Endothelial cell of umbilical vein (primary cell): ENCODE measurements at regions not wholly inside any gene's neighbourhood (a gene's known extent, or its start where the extent isn't known, plus 50 kb on each side); places are given as distances from the start of the nearest gene placed in this dataset.

Experiments
- BruUV-seq: library from RNA; stranded (reverse); fragments of 400-500 nt; replicated peaks from 2 replicates; lab custom pipeline; 2021; lab: Mats Ljungman, UMichigan
- CTCF ChIA-PET: fragments of 300-600, 350-600 bp; sonication (Branson Sonifier 250); formaldehyde crosslinking; loops from one replicate; lab custom pipeline; 2021; ENCODE audit warnings: antibody characterized with exemption, inconsistent platforms; lab: Charles Lee
- POLR2A ChIA-PET: fragments of 300-600, 350-600 bp; sonication (Branson Sonifier 250); formaldehyde crosslinking; loops from one replicate; lab custom pipeline; 2021; ENCODE audit warnings: antibody characterized with exemption, inconsistent platforms; lab: Charles Lee
- DNase-seq: peaks from one replicate; pipeline ENCODE4 v3.0.0-alpha.2; 2011; ENCODE audit warnings: low read depth, low spot score
- FAIRE-seq: peaks from 2 replicates; lab custom pipeline; 2011; peaks lifted over from hg19 to GRCh38; lab: Jason Lieb, UNC
- H2AFZ ChIP-seq: 2 replicates; pipeline ENCODE4 v1.6.0; 2012; ENCODE audit warnings: low read depth, low read length, control low read depth, inconsistent platforms
- H3K27ac ChIP-seq: 2 replicates; pipeline ENCODE4 v1.5.1; 2011; ENCODE audit warnings: low read depth, mild to moderate bottlenecking, control low read depth, low read length, moderate library complexity; ENCODE audit not compliant: insufficient read depth
- H3K27me3 ChIP-seq, 2 experiments: 2 replicates each; pipeline versions ENCODE4 v1.6.0 to v1.6.1; 2011; ENCODE audit warnings: low read length in 2 of 2, mixed read lengths in 1 of 2; ENCODE audit not compliant: control insufficient read depth in 2 of 2, insufficient read depth in 2 of 2
- H3K36me3 ChIP-seq, 2 experiments: 2 replicates in 1 of 2; 3 replicates in 1 of 2; pipeline ENCODE4 v1.5.1; 2011; ENCODE audit warnings: low read length in 2 of 2, mild to moderate bottlenecking in 1 of 2, moderate library complexity in 1 of 2; ENCODE audit not compliant: control insufficient read depth in 2 of 2, insufficient read depth in 2 of 2; ENCODE audit errors: extremely low read depth in 1 of 2
- H3K4me1 ChIP-seq: 3 replicates; pipeline ENCODE4 v1.5.1; 2011; ENCODE audit warnings: mild to moderate bottlenecking, low read length; ENCODE audit not compliant: control insufficient read depth, insufficient read depth; ENCODE audit errors: extremely low read depth
- H3K4me2 ChIP-seq: 2 replicates; pipeline ENCODE4 v1.6.1; 2011; ENCODE audit warnings: low read length, control low read depth, mixed read lengths; ENCODE audit not compliant: insufficient read depth
- H3K4me3 ChIP-seq, 3 experiments: fragments of 200-600 bp in 1 of 3; sonication (generic), shearing (Covaris generic) in 1 of 3; replicated peaks in 1 of 3; 2 replicates each; pipeline ENCODE4 v1.5.1; 2011 to 2016; ENCODE audit warnings: control low read depth in 3 of 3, low read length in 3 of 3, mild to moderate bottlenecking in 2 of 3, inconsistent platforms in 1 of 3, low read depth in 1 of 3, moderate library complexity in 1 of 3; ENCODE audit not compliant: insufficient read depth in 1 of 3
- H3K79me2 ChIP-seq: 2 replicates; pipeline ENCODE4 v1.6.0; 2012; ENCODE audit warnings: low read length, inconsistent platforms; ENCODE audit not compliant: control insufficient read depth, insufficient read depth
- H3K9ac ChIP-seq: replicated peaks from 2 replicates; pipeline ENCODE3; 2011; ENCODE audit warnings: low read length, control low read depth; ENCODE audit not compliant: insufficient read depth; ENCODE audit errors: extremely low read depth
- H3K9me1 ChIP-seq: replicated peaks from 3 replicates; pipeline ENCODE4 v1.6.0; 2011; ENCODE audit warnings: mild to moderate bottlenecking, low read length; ENCODE audit not compliant: control insufficient read depth, insufficient read depth; ENCODE audit errors: extremely low read depth
- H3K9me3 ChIP-seq: replicated peaks from 2 replicates; pipeline ENCODE4 v1.5.1; 2012; ENCODE audit warnings: low read length, inconsistent platforms; ENCODE audit not compliant: control insufficient read depth, insufficient read depth
- H4K20me1 ChIP-seq: replicated peaks from 2 replicates; pipeline ENCODE3; 2011; ENCODE audit warnings: mild to moderate bottlenecking, low read length; ENCODE audit not compliant: control insufficient read depth, insufficient read depth; ENCODE audit errors: extremely low read depth
- EZH2 ChIP-seq: IDR thresholded peaks from 2 replicates; pipeline ENCODE4 v1.6.1; 2012; ENCODE audit warnings: borderline replicate concordance, low read depth, mild to moderate bottlenecking, moderate library complexity, low read length, inconsistent platforms; ENCODE audit not compliant: severe bottlenecking
- FOS ChIP-seq: IDR thresholded peaks from 2 replicates; pipeline ENCODE4 v1.6.1; 2011; ENCODE audit warnings: mild to moderate bottlenecking, low read length, moderate library complexity, borderline replicate concordance; ENCODE audit not compliant: insufficient read depth
- GATA2 ChIP-seq: IDR thresholded peaks from 2 replicates; pipeline ENCODE4 v1.7.0; 2011; ENCODE audit warnings: low read depth, mild to moderate bottlenecking, moderate library complexity, mixed read lengths, low read length; ENCODE audit not compliant: insufficient read length, insufficient read depth
- JUN ChIP-seq: IDR thresholded peaks from 2 replicates; pipeline ENCODE4 v1.6.1; 2011; ENCODE audit warnings: borderline replicate concordance, low read depth; ENCODE audit not compliant: insufficient read length, insufficient read depth
- MYC ChIP-seq: IDR thresholded peaks from one replicate; pipeline ENCODE4 v1.6.1; 2011; ENCODE audit warnings: mild to moderate bottlenecking, low read depth, low read length
- POLR2A ChIP-seq: IDR thresholded peaks from 2 replicates; pipeline ENCODE4 v1.6.1; 2012; ENCODE audit warnings: low read depth, mild to moderate bottlenecking, control low read depth, low read length
- POLR2AphosphoS5 ChIP-seq: IDR thresholded peaks from 2 replicates; pipeline ENCODE4 v1.6.1; 2012; ENCODE audit warnings: low read depth, mild to moderate bottlenecking, control low read depth, low read length, moderate library complexity; ENCODE audit not compliant: insufficient read depth
- dilution Hi-C: fragments of 300-500 bp; cut with MboI; formaldehyde crosslinking; loops from one replicate; pipeline ENCODE4 v1.15.0; 2019; ENCODE audit warnings: low sequenced_read_pairs; ENCODE audit not compliant: extremely low pct_ligation_motif_present
- intact Hi-C: fragments of 100-400 bp; cut with micrococcal nuclease; formaldehyde crosslinking; loops from one replicate; pipeline ENCODE4 v1.10.0; 2022
- TF ChIP-seq, protein P1 (sequence below), 2 donors: IDR thresholded peaks; 1 replicate in 1 of 2; 2 replicates in 1 of 2; pipeline ENCODE4 v1.5.1; 2011; ENCODE audit warnings: low read length in 2 of 2, mild to moderate bottlenecking in 2 of 2, moderate library complexity in 2 of 2, control low read depth in 1 of 2, inconsistent platforms in 1 of 2, low read depth in 1 of 2; ENCODE audit not compliant: insufficient read depth in 1 of 2; ENCODE audit errors: extremely low read depth in 1 of 2
- TF ChIP-seq, protein P2 (sequence below): IDR thresholded peaks from 2 replicates; pipeline ENCODE4 v1.6.1; 2011; ENCODE audit not compliant: insufficient read depth, insufficient read length

- Histone ChIP-seq H4K20me1 (no peaks in the 10 kb centered on the region), H3K79me2 (no peaks in the 10 kb centered on the region), H3K27ac (no peak overlapping the region), H3K27me3 (no peaks in the 10 kb centered on the region), H3K9me1 (no peaks in the 10 kb centered on the region), H3K36me3 (no peaks in the 10 kb centered on the region), H3K4me1 (no peaks in the 10 kb centered on the region), H3K9me3 (no peaks in the 10 kb centered on the region), H2AFZ (no peak overlapping the region), H3K4me3 (no peak overlapping the region), H3K4me2 (no peak overlapping the region), H3K9ac (no peak overlapping the region)
- POLR2A ChIA-PET, result no interaction called here
- FAIRE-seq (no peak), DNase-seq (no peak)
- CTCF ChIA-PET, result interaction anchor here (0.8 kb wide), 1 partner anchor 10 kb away, joined by 3 read pairs; no protein-coding TSS in a partner anchor
- intact Hi-C loops, result no loop called here
- no TSS peak for BruUV-seq
- dilution Hi-C loops, result no loop called here
- no peak for TF ChIP-seq JUN
- TF ChIP-seq EZH2, result no peak
- no peak for TF ChIP-seq POLR2AphosphoS5
- TF ChIP-seq, protein P1, sequence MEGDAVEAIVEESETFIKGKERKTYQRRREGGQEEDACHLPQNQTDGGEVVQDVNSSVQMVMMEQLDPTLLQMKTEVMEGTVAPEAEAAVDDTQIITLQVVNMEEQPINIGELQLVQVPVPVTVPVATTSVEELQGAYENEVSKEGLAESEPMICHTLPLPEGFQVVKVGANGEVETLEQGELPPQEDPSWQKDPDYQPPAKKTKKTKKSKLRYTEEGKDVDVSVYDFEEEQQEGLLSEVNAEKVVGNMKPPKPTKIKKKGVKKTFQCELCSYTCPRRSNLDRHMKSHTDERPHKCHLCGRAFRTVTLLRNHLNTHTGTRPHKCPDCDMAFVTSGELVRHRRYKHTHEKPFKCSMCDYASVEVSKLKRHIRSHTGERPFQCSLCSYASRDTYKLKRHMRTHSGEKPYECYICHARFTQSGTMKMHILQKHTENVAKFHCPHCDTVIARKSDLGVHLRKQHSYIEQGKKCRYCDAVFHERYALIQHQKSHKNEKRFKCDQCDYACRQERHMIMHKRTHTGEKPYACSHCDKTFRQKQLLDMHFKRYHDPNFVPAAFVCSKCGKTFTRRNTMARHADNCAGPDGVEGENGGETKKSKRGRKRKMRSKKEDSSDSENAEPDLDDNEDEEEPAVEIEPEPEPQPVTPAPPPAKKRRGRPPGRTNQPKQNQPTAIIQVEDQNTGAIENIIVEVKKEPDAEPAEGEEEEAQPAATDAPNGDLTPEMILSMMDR (IDR thresholded peaks at IDR 0.05; ENCODE audit: extremely low read depth in 1 of 2, insufficient read depth in 1 of 2, low read depth in 1 of 2, low read length in 2 of 2), result no peak
- TF ChIP-seq POLR2A, result no peak
- TF ChIP-seq GATA2, result no peak
- TF ChIP-seq, protein P2, sequence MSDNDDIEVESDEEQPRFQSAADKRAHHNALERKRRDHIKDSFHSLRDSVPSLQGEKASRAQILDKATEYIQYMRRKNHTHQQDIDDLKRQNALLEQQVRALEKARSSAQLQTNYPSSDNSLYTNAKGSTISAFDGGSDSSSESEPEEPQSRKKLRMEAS, result no peak
- TF ChIP-seq FOS, result no peak
- no peak for TF ChIP-seq MYC
Measured at GRCh38 chr3:157785102-157785826, 282.0 kb upstream of the VEPH1 start.
